GM12878 (cell line): ENCODE measurements at regions not wholly inside any gene's neighbourhood (a gene's known extent, or its start where the extent isn't known, plus 50 kb on each side); places are given as distances from the start of the nearest gene placed in this dataset.

Source experiments
- CTCF ChIP-seq, 3 experiments: IDR thresholded peaks in 2 of 3; conservative IDR thresholded peaks in 1 of 3; 2 replicates each; pipeline ENCODE4 v1.5.1; 2011; ENCODE audit warnings: low read depth in 3 of 3, low read length in 3 of 3, mild to moderate bottlenecking in 3 of 3, control low read depth in 2 of 3, moderate library complexity in 2 of 3, inconsistent platforms in 1 of 3, mixed read lengths in 1 of 3; ENCODE audit not compliant: control insufficient read depth in 2 of 3, insufficient read depth in 1 of 3; ENCODE audit errors: extremely low read depth in 1 of 3
- E2F4 ChIP-seq: IDR thresholded peaks from 2 replicates; pipeline ENCODE4 v1.6.1; 2012; ENCODE audit warnings: low read depth, low read length, improper control_type of control experiment
- ESRRA ChIP-seq: IDR thresholded peaks from 2 replicates; pipeline ENCODE4 v1.6.1; 2012; ENCODE audit warnings: mild to moderate bottlenecking, low read length, improper control_type of control experiment
- MTA3 ChIP-seq: IDR thresholded peaks from 2 replicates; pipeline ENCODE4 v1.6.1; 2012; ENCODE audit warnings: low read length, inconsistent platforms, borderline replicate concordance
- MYC ChIP-seq: IDR thresholded peaks from 2 replicates; pipeline ENCODE4 v1.6.1; 2011; ENCODE audit warnings: mild to moderate bottlenecking, low read length, moderate library complexity, inconsistent platforms; ENCODE audit not compliant: insufficient read depth, insufficient replicate concordance, insufficient read length, severe bottlenecking
- POLR2A ChIP-seq: IDR thresholded peaks from 2 replicates; pipeline ENCODE4 v1.6.1; 2011; ENCODE audit warnings: low read depth, mild to moderate bottlenecking, low read length
- SREBF2 ChIP-seq: IDR thresholded peaks from 2 replicates; pipeline ENCODE4 v1.6.1; 2012; ENCODE audit warnings: mild to moderate bottlenecking, low read length
- TARDBP ChIP-seq: IDR thresholded peaks from 2 replicates; pipeline ENCODE4 v1.6.1; 2016; ENCODE audit warnings: borderline replicate concordance
- ZNF274 ChIP-seq: IDR thresholded peaks from one replicate; pipeline ENCODE4 v1.8.0; 2011; ENCODE audit not compliant: insufficient read length, insufficient read depth
- ZZZ3 ChIP-seq: IDR thresholded peaks from 2 replicates; pipeline ENCODE4 v1.6.1; 2011; ENCODE audit warnings: low read depth; ENCODE audit not compliant: control insufficient read depth, insufficient read length

GRCh38 chr1:40914927-40915569, 52.9 kb upstream of the CITED4 start:
- no peak for TF ChIP-seq POLR2A
- TF ChIP-seq ZZZ3 = no peak
- no peak for TF ChIP-seq MTA3
- TF ChIP-seq ZNF274 = no peak
- no peak for TF ChIP-seq CTCF (IDR thresholded peaks at IDR 0.05 in 2 of 3, conservative IDR thresholded peaks at IDR 0.05 in 1 of 3; ENCODE audit: control insufficient read depth in 2 of 3, extremely low read depth in 1 of 3, insufficient read depth in 1 of 3, low read depth in 3 of 3, low read length in 3 of 3)
- TF ChIP-seq MYC = no peak
- TF ChIP-seq E2F4 = no peak
- TF ChIP-seq ESRRA = no peak
- no peak for TF ChIP-seq SREBF2
- TF ChIP-seq TARDBP = no peak
